Mucosa of rectum (tissue), 2 donors: ENCODE measurements at regions not wholly inside any gene's neighbourhood (a gene's known extent, or its start where the extent isn't known, plus 50 kb on each side); places are given as distances from the start of the nearest gene placed in this dataset.

Experiments used
- H3K27ac ChIP-seq, 2 donors: one replicate each; pipeline ENCODE4 v1.7.0; 2013; ENCODE audit warnings: inconsistent platforms in 2 of 2, low read depth in 2 of 2, low read length in 2 of 2
- H3K27me3 ChIP-seq, 2 donors: one replicate each; pipeline ENCODE4 v1.7.0; 2013; ENCODE audit warnings: low read length in 2 of 2; ENCODE audit not compliant: control insufficient read depth in 2 of 2, insufficient read depth in 2 of 2
- H3K36me3 ChIP-seq, 2 donors: one replicate each; pipeline ENCODE4 v1.7.0; 2013; ENCODE audit warnings: low read length in 2 of 2; ENCODE audit not compliant: control insufficient read depth in 2 of 2, insufficient read depth in 2 of 2
- H3K4me1 ChIP-seq, 2 donors: one replicate each; pipeline ENCODE4 v1.7.0; 2013; ENCODE audit warnings: low read length in 2 of 2, mild to moderate bottlenecking in 1 of 2; ENCODE audit not compliant: control insufficient read depth in 2 of 2, insufficient read depth in 2 of 2
- H3K4me3 ChIP-seq, 2 donors: one replicate each; pipeline ENCODE4 v1.7.0; 2013; ENCODE audit warnings: low read length in 2 of 2
- H3K9ac ChIP-seq, 2 donors: one replicate each; pipeline ENCODE4 v1.7.0; 2013; ENCODE audit warnings: low read length in 2 of 2, low read depth in 1 of 2, mild to moderate bottlenecking in 1 of 2
- H3K9me3 ChIP-seq, 2 donors: one replicate each; pipeline ENCODE4 v1.7.0; 2013; ENCODE audit warnings: low read length in 2 of 2; ENCODE audit not compliant: control insufficient read depth in 2 of 2
- donor health status: healthy.
- donor health status: Normal muscosa, but diverticular disease.

GRCh38 chr9:1948541-1948940 is 66.6 kb upstream of the SMARCA2 start:
- Histone ChIP-seq H3K27ac (no peak overlapping the region), H3K4me3 (no peak overlapping the region), H3K9me3 (no peaks in the 10 kb centered on the region), H3K36me3 (no peaks in the 10 kb centered on the region), H3K27me3 (no peaks in the 10 kb centered on the region), H3K4me1 (no peaks in the 10 kb centered on the region), H3K9ac (no peak overlapping the region)

DNA sequence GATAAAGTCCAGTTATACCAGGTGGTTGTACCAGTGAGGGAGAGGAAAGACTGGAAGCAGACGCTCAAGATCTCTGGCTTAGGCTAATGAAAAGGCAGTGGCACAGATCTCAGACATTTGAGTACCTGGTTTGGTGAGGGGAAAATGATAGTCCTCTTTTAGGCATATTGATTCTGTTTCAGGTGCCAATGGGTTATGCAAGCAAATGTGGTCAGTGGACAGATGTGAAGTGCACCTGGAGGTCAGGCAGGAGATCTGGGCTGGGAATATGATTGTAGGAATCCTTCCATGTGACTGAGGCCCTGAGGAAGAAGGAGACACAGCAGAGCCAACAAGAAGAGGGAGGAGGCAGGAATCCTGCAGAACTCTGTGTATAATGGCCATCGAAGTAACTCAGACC is 63.7 kb upstream of the SMARCA2 start:
- H3K9me3 ChIP-seq, result no peaks in the 10 kb centered on the region
- H3K27me3 ChIP-seq, result no peaks in the 10 kb centered on the region
- no peaks in the 10 kb centered on the region for H3K36me3 ChIP-seq
- H3K4me3 ChIP-seq, result no peak overlapping the region
- H3K9ac ChIP-seq, result no peak overlapping the region
- no peak overlapping the region for H3K27ac ChIP-seq
- no peaks in the 10 kb centered on the region for H3K4me1 ChIP-seq

DNA sequence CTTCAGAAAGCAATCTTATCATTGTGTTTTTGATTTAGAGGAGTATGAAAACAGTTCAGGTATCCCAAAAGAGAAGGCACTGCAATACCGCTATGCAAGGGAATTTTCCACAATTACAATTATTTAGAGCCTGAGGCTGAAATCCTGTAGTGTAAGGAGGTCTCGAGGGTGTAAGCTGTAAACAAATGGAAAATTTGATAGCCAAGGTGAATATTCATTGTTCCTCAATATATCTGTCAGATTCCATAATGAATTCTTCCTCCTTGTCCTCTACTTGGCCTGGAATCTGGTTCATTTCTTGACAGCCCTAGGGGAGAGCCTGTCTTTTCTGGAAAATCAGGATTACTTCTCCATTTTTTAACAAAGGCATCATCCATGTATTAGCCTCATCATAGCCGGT is 63.1 kb upstream of the SMARCA2 start:
- H3K27me3 ChIP-seq, result no peaks in the 10 kb centered on the region
- no peaks in the 10 kb centered on the region for H3K4me1 ChIP-seq
- H3K9me3 ChIP-seq, result no peaks in the 10 kb centered on the region
- H3K4me3 ChIP-seq, result no peak overlapping the region
- H3K27ac ChIP-seq, result no peak overlapping the region
- no peaks in the 10 kb centered on the region for H3K36me3 ChIP-seq
- no peak overlapping the region for H3K9ac ChIP-seq

GRCh38 chr9:1954238-1954637 is 60.9 kb upstream of the SMARCA2 start:
- H3K27me3 ChIP-seq, result no peaks in the 10 kb centered on the region
- no peaks in the 10 kb centered on the region for H3K4me1 ChIP-seq
- no peaks in the 10 kb centered on the region for H3K36me3 ChIP-seq
- H3K27ac ChIP-seq, result no peak overlapping the region
- no peak overlapping the region for H3K4me3 ChIP-seq
- no peak overlapping the region for H3K9ac ChIP-seq
- no peaks in the 10 kb centered on the region for H3K9me3 ChIP-seq

- no peak overlapping the region for H3K27ac ChIP-seq
- no peak overlapping the region for H3K9ac ChIP-seq
- no peak overlapping the region for H3K4me3 ChIP-seq
- H3K27me3 ChIP-seq, result no peaks in the 10 kb centered on the region
- no peaks in the 10 kb centered on the region for H3K9me3 ChIP-seq
- H3K4me1 ChIP-seq, result no peaks in the 10 kb centered on the region
- no peaks in the 10 kb centered on the region for H3K36me3 ChIP-seq
These were observed 58.2 kb upstream of the SMARCA2 start for GRCh38 chr9:1956958-1957357.

GRCh38 chr9:1957856-1958255 is 57.3 kb upstream of the SMARCA2 start:
- no peaks in the 10 kb centered on the region for H3K27me3 ChIP-seq
- no peaks in the 10 kb centered on the region for H3K36me3 ChIP-seq
- H3K9me3 ChIP-seq, result no peaks in the 10 kb centered on the region
- no peaks in the 10 kb centered on the region for H3K4me1 ChIP-seq
- no peak overlapping the region for H3K9ac ChIP-seq
- no peak overlapping the region for H3K27ac ChIP-seq
- no peak overlapping the region for H3K4me3 ChIP-seq

GRCh38 chr9:1959371-1959770 is 55.8 kb upstream of the SMARCA2 start:
- H3K9me3 ChIP-seq, result no peaks in the 10 kb centered on the region
- no peaks in the 10 kb centered on the region for H3K4me1 ChIP-seq
- H3K27me3 ChIP-seq, result no peaks in the 10 kb centered on the region
- no peaks in the 10 kb centered on the region for H3K36me3 ChIP-seq
- H3K9ac ChIP-seq, result no peak overlapping the region
- no peak overlapping the region for H3K27ac ChIP-seq
- H3K4me3 ChIP-seq, result no peak overlapping the region

- Histone ChIP-seq H3K27ac (no peak overlapping the region), H3K9me3 (no peaks in the 10 kb centered on the region), H3K4me1 (no peaks in the 10 kb centered on the region), H3K27me3 (no peaks in the 10 kb centered on the region), H3K36me3 (no peaks in the 10 kb centered on the region), H3K4me3 (no peak overlapping the region), H3K9ac (no peak overlapping the region)
These were observed 54.7 kb upstream of the SMARCA2 start for GRCh38 chr9:1960342-1961042.

DNA sequence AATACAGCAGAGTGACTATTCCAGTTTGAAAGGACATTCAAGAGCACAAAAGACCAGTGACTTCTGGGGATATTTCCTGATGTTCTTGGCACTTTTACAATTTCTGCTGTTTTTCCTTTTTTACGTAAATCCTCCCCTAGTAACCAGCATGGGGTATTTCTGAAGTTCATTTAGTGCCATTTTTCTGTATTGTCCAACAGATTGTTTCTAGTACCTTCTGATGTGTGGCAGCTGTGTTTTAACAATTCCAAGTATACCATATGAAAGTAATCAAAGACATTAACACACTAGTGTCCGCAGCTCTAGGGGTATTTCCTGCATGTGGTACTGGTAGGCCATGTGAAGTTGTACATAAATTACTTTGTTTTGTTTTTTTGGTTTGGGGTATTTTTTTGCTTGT is 53.0 kb upstream of the SMARCA2 start:
- Histone ChIP-seq H3K9me3 (no peaks in the 10 kb centered on the region), H3K4me1 (no peaks in the 10 kb centered on the region), H3K4me3 (no peak overlapping the region), H3K27me3 (no peaks in the 10 kb centered on the region), H3K9ac (no peak overlapping the region), H3K27ac (no peak overlapping the region), H3K36me3 (no peaks in the 10 kb centered on the region)

- Histone ChIP-seq H3K9me3 (no peaks in the 10 kb centered on the region), H3K27me3 (no peaks in the 10 kb centered on the region), H3K4me3 (no peak overlapping the region), H3K36me3 (no peaks in the 10 kb centered on the region), H3K4me1 (no peaks in the 10 kb centered on the region), H3K9ac (no peak overlapping the region), H3K27ac (no peak overlapping the region)
These were observed 52.5 kb upstream of the SMARCA2 start for GRCh38 chr9:1962588-1963106.
